ENCODE measurements at regions not wholly inside any gene's neighbourhood (a gene's known extent, or its start where the extent isn't known, plus 50 kb on each side); places are given as distances from the start of the nearest gene placed in this dataset.

- DNase-seq: no peak
Observed at GRCh38 chr10:130542761-130543160, 406.6 kb downstream of the GLRX3 start.

DNA sequence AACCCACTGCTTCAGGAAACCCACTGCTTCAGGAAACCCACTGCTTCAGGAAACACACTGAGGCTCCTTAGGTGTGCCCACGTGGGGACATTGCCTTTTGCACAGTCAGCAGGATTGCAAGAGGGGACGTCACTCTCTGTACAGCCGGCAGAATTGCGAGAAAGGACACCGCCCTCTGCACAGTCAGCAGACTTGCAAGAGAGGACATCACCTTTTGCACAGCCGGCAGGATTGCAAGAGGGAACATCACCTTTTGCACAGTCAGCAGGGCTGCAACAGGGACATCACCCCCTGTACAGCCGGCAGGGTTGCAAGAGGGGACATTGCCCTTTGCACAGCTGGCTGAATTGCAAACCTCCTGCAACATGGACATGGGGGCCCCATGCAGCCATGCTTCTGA, 407.6 kb downstream of the GLRX3 start:
- DNase-seq: no peak

- no peak for DNase-seq
Observed at GRCh38 chr10:130545122-130545521, 408.9 kb downstream of the GLRX3 start.

DNA sequence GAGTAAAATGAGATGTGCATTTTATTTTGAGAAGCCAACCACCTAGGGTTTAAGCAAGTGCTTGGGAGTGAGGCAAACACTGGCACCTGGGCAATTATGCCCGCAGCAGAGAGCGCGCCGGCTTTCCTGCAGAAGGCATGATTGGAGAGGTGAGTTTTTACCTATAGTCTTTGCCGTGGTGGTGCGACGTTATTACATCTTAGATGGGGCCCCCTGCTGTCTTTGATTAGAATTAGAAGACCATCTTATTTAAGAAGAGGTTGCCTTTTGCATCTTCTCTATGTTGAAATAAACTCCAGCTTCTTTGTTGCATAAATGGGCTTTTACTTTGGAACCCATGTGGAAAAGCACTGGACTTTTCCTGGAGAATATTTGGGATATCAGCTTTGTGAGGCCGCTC, 409.5 kb downstream of the GLRX3 start:
- no peak for DNase-seq

- DNase-seq: no peak
Observed at GRCh38 chr10:130546841-130547240, 410.6 kb downstream of the GLRX3 start.

DNA sequence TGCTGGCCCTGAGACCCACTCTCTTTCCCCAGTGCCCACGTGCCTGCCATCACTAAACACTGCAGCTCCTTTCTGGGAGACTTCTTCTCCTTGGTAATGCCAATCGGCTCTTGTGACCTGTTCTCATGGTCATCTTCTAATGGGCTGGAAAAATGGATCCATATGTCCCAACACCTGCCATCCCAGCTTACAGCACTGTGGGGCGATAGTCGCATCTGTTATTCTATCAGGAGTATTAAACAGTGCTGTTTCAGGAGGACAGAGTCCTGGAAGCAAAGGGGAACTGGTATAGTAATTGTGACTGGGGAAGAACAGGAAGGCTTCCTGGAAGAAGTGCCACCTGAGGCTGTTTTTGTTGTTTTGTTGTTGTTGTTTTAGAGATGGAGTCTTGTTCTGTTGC, 411.2 kb downstream of the GLRX3 start:
- DNase-seq: no peak

GRCh38 chr10:130550952-130551674, 414.9 kb downstream of the GLRX3 start:
- no peak for DNase-seq

GRCh38 chr10:130551676-130552075, 415.5 kb downstream of the GLRX3 start:
- no peak for DNase-seq

- DNase-seq: no peak
Observed at GRCh38 chr10:130553826-130554225, 417.6 kb downstream of the GLRX3 start.

DNA sequence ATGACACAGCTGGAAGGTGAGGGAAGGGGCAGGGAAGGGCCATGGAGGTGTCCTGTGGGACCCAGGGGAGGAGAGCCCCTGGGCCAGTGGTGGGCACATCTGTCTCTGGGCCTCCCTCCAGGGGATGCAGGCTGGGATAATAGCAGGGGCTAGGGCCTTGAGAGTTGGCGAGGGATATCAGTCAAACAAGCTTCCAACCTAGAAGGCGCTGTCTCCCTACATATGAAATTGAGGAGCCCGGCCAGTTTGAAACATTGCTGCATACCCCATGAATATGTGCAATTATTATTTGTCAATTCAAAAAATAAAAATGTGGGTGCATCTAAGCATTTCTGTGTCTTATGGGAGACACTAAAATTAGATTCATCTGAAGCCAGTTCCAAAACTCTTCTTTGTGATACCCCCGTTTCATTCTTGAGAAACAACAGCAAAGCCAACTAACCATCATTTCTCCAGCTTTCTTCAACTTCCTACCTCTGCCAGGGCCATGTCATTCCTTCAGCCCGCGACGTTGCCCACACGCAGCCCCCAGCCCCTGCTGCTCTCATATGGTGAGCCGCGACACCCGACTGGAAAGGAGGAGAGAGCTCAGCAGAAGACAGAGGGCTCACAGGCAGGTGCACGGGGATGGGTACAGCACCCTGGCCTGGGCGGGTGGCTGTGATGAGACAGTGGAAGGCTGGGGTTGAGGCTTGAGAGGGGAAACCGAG, 418.7 kb downstream of the GLRX3 start:
- DNase-seq: no peak

DNA sequence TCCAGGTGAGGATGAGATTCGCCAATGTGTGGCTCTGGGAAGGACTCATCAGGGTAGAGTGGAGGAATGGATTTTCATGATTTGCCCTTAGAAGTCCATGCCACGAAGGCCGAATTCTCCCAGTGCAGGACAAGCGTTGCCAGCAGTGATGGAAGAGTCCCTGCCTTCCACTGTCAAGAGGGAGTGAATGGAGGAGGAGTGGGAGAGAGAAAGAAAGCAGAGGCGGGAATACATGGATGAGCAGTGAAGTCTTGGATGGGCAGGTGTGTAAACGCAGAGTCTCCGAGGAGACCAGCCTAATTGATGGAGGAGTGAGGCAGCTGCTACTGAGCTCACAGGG, 419.2 kb downstream of the GLRX3 start:
- DNase-seq: no peak

GRCh38 chr10:130557181-130557845, 421.1 kb downstream of the GLRX3 start:
- no peak for DNase-seq

DNA sequence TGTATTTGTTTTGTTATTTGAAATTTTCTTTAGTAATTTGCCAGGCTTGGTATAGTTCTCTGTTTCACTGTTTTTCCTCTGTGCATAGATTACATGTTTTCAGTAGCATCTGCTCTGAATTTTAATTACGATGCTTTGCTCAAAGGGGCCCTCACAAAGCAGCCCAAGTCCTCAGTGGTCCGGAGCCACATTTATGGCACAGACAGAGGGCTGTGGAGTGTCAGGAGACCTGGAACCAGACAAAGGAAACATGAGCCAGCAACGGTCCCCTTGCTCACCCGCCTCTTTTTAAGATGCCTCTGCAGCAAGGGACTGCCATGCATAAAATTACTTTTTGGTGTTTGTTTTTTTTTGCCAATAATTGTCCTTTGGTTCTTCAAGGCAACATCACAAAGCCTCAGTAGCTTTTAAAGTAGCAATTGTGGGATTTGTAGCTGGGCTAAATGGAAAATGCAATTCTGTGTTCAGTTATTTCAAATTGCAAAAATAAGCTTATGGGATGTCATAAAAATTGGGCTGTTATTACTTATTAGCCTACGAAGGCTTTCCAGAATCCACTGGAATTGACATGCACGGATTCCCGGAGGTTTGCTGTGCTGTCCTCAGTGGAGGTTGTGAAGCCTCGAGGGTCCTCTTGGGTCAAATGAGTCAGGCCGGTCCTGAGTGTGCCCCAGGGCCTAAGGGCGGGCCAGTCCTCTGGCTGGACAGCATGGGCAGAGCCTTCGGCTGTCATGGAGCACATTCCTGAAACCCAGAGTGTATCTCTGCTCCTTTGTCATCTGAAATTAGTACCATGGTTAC, 422.8 kb downstream of the GLRX3 start:
- DNase-seq: no peak

DNA sequence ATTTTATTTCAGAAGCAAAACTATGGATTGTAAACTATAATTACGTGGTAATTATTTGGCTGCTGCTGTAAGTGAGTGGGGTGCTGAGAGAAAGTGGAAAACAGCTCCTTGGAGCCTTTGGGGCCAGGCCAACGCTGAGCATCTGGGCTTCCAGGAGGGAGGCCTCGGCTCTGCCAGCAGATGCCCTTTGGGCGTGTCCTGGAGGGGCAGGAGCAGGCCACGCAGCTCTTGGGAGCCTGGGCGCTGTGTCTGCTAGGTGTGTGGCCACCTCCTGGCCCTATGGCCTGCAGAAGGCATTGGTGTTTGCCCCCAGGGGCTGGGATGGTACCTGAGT, 423.3 kb downstream of the GLRX3 start:
- no peak for DNase-seq

GRCh38 chr10:130560116-130560515, 423.9 kb downstream of the GLRX3 start:
- no peak for DNase-seq

- no peak for DNase-seq
Observed at GRCh38 chr10:130560573-130560972, 424.4 kb downstream of the GLRX3 start.

GRCh38 chr10:130561681-130562080, 425.5 kb downstream of the GLRX3 start:
- no peak for DNase-seq

GRCh38 chr10:130567011-130567410, 430.8 kb downstream of the GLRX3 start:
- no peak for DNase-seq

DNA sequence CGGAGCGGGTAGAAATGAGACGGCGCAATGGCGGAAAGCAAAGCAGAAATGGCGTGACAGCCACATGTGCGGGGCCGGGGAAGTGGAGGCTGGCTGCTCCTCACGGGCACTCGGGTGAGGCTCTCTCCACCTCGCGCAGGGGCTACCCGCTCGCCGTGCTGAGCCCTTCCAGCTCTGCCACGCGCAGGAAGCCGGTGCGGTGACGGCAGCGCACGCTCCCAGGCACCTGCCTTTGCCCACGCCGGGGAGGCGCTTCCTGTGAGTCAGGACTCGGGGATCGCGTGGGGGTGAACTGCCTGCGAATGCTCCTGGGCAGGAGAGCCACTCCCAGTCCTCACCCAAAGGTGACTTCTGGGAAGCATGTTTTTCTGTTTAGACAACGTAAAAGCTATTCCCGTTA, 431.2 kb downstream of the GLRX3 start:
- no peak for DNase-seq

GRCh38 chr10:130568246-130568645, 432.1 kb downstream of the GLRX3 start:
- DNase-seq: no peak

GRCh38 chr10:130570074-130570473, 433.9 kb downstream of the GLRX3 start:
- no peak for DNase-seq

GRCh38 chr10:130571674-130572073, 435.5 kb downstream of the GLRX3 start:
- no peak for DNase-seq

DNA sequence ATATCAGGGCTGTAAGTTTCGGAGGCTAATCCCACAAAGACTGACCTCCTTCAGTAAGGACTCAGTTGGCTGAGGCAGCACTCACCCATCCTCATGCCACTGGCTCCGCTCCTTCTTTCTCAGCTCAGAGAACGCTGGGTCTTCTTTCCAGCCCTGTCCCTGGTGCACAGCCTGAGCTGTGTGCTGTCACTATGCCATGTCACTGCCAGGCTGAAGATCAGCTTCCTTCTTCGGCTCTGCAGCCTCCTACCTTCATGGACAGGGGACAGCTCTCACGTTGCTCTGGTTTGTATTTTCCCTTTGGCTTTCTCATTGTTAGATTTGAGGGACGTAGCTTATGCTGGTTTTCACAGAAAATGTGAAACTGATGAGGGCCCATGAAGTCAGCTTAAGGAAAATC, 437.3 kb downstream of the GLRX3 start:
- DNase-seq: no peak
